Muscle of arm (tissue), 1 donor: ENCODE measurements at regions not wholly inside any gene's neighbourhood (a gene's known extent, or its start where the extent isn't known, plus 50 kb on each side); places are given as distances from the start of the nearest gene placed in this dataset.
"Not testable (repeated sequence)": the region's sequence is repeated elsewhere in the genome, so short reads cannot be mapped to it uniquely, and the experiment has no call there.

Source experiments
- DNase-seq: peaks from one replicate; pipeline ENCODE4 v3.0.0-alpha.2; 2013

DNA sequence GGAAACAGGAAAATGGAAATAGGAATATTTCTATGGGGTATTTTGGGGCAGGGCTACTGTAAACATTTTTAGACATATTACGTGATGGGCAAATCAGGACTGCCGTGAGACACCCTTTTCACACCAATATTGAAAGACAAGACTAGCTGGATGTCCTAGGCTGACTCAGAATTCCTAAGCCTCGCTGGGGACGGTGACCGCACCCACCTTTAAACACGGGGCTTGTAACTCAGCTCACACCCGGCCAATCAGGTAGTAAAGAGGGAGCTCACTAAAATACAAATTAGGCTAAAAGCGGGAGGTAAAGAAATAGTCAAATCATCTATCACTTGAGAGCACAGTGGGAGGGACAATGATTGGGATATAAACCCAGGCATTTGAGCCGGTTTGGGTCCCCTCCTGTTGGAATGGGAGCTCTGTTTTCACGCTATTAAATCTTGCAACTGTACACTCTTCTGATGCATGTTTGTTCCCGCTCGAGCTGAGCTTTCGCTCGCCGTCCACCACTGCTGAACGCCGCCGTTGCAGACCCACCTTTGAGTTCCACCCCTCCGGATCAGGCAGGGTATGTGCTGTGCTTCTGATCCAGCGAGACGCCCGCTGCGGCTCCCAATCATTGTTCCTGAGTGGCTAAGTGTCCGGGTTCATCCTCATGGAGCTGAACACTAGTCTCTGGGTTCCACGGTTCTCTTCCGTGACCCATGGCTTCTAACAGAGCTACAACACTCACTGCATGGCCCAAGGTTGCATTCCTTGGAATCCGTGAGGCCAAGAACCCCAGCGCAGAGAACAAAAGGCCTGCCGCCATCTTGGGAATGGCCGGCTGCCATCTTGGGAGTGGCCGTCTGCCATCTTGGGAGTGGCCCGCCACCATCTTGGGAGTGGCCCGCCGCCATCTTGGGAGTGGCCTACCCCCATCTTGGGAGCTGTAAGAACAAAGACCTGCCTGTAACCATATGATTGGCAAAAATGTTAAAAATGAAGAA, 152.6 kb downstream of the CRLF2 start:
- DNase-seq, result no peak

DNA sequence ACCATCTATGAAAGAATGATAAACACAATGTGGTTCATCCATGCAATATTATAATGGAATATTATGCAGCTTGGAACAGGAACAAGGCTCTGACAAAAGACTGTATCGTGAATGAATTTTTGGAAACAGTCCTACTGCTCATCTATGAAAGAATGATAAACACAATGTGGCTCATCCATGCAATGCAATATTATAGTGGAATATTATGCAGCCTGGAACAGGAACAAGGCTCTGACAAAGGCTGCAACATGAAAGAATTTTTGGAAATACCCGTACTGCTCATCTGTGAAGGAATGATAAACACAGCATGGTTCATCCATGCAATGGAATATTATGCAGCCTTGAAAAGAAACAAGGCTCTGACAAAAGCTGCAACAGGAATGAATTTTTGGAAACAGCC, 158.8 kb downstream of the CRLF2 start:
- not testable (repeated sequence) for DNase-seq

DNA sequence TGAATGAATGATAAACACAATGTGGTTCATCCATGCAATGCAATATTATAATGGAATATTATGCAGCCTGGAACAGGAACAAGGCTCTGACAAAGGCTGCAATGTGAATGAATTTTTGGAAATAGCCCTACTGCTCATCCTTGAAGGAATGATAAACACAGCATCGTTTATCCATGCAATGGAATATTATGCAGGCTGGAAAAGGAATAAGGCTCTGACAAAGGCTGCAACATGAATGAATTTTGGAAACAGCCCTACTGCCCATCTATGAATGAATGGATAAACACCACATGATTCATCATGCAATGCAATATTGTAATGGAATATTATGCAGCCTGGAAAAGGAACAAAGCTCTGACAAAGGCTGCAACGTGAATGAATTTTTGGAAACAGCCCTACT, 159.4 kb downstream of the CRLF2 start:
- no peak for DNase-seq

DNA sequence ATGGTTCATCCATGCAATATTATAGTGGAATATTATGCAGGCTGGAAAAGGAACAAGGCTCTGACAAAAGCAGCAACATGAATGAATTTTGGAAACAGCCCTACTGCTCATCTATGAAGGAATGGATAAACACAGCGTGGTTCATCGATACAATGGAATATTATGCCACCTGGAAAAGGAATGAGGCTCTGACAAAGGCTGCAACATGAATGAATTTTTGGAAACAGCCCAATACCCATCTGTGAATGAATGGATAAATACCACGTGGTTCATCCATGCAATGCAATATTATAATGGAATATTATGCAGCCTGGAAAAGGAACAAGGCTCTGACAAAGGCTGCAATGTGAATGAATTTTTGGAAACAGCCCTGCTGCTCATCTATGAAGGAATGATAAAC, 160.4 kb downstream of the CRLF2 start:
- DNase-seq, result no peak

DNA sequence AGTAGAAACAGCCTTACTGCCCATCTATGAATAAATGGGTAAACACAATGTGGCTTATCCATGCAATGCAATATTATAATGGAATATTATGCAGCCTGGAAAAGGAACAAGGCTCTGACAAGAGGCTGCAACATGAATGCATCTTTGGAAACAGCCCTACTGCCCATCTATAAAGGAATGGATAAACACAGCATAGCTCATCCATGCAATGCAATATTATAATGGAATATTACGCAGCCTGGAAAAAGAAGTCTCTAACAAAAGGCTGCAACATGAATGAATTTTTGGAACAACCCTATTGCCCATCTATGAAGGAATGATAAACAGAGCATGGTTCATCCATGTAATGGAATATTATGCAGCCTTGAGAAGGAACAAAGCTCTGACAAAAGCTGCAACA, 161.0 kb downstream of the CRLF2 start:
- DNase-seq, result no peak

DNA sequence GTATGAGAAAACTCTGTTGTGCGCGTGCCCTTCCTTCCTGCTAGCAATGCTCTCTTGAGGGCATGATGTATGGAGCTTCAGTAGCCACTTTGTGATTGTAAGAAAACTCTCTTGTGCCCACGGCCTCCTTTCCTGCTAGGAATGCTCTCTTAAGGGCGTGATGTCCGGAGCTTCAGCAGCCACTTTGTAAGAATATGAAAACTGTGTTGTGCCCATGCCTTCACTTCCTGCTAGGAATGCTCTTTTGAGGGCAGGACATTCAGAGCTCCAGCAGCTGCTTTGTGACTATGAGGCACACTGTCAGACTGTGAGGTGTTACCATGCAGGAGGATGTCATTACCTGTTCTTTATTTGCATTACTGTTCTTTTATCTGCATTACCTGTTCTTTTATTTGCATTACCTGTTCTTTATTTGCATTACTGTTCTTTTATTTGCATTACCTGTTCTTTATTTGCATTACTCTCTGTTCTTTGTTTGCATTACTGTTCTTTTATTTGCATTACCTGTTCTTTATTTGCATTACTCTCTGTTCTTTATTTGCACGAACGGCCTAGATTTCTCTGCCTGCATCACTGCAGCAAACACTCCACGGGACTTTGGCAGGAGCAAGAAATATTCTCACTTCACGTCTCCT, 166.7 kb downstream of the CRLF2 start:
- DNase-seq, result no peak

DNA sequence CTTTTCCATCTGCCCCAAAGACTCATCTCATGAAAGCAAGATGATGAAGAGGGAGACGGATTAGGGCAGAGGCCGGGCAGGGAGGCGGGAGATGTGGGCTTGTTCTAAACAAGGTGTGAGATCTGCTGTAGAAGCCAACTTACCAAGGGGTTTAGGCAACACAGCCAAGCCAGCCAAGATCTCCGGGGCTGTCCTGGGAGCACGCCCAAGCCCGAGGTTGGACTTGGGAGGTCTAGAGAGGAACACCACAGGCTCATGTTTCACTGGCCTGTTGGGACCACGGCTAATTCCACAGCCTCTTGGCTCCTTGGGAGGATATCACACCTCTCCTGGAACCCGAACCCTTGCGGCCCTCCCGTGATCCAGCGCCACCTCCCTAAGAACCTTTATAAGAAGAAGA, 171.4 kb downstream of the CRLF2 start:
- no peak for DNase-seq

DNA sequence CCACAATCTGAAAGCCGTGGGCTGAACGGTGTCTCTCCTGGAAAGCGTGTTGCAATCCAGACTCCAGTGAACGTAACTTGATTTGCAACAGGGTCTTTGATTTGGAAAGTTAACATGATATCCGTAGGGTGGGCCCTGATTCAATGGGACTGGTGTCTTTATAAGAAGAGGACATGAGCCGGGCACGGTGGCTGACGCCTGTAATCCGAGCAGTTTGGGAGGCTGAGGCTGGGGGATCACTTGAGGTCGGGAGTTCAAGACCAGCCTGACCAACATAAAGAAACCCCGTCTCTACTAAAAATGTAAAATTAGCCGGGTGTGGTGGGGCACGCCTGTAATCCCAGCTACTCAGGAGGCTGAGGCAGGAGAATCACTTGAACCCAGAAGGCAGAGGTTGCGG, 176.5 kb downstream of the CRLF2 start:
- DNase-seq, result not testable (repeated sequence)

DNA sequence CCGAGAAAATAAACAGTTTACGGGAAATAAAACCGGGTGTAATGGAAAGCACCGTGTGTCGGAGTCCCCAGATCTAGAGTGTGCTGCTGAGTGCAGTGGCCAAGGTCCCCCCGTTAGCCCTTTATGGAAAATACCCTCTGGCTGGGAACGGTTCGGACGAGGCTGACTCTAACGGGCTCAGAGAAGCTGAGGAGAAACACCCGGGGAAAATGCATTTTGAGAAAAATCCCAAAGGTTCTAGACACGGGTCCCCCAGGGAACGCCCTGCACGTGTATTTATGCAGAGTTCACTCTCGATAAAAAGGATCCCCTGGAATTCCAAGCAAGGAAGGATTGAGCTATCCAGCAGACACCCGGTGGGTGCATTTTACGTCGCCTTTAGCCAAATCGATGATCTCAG, 177.2 kb downstream of the CRLF2 start:
- DNase-seq, result no peak

DNA sequence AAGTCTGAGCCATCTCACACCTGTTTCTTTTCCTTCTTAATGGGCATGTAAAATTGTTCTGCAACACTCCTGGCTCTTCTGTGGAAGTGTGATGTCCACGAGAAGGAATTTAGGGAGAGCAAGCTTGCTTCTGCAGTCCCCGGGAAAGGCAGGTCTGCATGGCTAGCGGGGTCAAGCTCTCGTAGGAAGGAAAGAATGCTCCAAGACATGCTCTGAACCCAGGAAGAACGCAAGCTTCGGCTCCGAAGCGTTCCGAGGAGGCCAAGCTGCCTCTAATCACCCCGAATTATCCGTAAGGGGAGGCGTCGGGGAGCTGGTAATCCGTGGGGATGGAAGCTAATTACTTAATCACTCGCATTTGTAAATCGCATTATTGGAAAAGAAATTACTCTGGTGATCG, 177.7 kb downstream of the CRLF2 start:
- no peak for DNase-seq

DNA sequence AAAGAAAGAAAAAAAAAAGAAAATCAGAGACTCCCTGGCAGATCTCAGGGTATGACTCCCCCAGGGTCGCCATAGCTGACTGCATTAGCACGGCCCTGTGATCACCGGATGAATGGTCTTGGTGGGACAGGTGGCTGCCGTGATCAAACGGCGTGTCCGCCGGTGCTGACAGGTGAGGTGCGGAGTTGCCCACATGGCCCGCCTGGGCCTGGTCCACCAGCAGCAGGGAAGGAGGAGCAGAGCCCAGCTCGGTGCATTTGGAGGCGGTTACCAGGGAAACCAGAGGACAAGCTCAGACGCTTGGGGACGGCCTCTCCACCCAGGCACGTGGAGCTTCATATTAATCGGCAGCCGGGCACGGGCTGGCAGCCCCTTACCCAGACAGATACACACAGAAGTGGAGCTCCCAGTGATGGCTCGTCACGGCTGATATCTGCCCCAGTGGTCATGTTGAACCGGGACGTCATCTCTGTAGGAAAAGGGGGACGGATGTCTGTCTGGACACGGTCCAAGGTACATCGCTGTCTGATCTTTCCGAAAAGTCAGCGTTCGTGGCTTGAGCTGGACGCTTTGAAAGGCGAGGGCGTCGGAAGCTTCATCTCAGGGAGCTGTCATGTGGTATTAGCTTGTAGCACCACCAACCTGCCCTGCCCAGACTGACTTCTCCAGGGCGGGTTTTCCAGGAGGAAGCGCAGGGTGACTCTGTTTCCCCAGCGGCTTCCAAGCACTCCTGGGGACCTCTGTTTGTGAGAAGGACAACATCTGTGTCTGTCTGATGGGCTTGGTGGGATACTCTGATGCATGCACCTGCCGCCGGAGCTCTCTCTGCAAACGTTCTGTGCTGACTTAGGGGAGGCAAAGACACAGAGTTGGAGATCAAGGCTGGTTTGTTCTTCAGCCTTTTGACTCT, 180.7 kb downstream of the CRLF2 start:
- DNase-seq, result no peak

DNA sequence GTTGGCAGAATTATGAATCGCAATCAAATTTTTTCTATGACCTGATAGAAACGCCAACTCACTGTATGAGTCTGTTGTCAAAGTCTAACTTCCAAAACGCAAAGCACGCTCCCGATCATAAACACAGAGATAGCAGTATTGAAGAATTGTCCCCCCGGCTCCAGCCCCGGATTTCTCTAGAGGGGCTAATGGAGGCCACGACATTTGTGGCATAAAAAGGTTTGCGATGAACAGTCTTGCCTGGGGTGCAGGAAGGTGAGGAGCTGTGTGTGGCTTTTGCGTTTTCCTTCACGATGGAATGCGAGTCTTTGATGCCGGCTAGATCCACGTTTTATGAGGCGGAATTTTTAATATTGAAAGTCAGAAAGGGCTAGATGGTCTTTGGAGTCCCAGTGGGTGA, 183.0 kb downstream of the CRLF2 start:
- DNase-seq, result no peak

DNA sequence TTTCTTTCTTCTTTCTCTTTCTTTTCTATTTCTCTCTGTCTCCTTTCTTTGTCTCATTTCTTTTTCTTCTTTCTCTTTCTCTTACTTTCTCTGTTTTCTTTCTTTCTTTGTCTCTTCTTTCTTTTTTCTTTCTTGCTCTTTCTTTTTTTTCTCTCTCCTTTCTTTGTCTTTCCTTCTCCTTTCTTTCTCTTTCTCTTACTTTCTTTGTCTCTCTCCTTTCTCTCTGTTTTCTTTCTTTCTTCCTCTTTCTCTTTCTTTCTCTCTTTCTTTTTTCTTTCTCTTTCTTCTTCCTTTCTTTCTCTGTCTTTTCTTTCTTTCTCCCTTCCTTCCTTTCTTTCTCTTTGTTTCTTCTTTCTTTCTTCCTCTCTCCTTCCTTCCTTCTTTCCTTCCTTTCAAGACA, 184.8 kb downstream of the CRLF2 start:
- no peak for DNase-seq

DNA sequence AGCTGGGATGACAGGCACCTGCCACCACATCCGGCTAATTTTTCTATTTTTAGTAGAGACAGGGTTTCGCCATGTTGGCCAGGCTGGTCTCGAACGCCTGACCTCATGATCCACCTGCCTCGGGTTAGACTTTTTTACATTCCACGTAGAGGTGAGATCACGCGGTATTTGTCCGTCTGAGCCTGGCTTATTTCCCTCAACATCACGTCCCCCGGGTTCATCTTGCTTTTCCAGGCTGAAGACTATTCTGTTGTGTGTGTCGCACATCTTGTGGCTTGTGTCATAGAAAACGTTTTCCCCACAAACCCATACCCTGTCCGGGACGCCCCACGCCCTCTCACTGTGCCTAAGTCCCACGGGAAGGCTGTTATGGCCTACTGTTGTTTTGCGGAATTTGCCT, 185.3 kb downstream of the CRLF2 start:
- DNase-seq, result no peak

DNA sequence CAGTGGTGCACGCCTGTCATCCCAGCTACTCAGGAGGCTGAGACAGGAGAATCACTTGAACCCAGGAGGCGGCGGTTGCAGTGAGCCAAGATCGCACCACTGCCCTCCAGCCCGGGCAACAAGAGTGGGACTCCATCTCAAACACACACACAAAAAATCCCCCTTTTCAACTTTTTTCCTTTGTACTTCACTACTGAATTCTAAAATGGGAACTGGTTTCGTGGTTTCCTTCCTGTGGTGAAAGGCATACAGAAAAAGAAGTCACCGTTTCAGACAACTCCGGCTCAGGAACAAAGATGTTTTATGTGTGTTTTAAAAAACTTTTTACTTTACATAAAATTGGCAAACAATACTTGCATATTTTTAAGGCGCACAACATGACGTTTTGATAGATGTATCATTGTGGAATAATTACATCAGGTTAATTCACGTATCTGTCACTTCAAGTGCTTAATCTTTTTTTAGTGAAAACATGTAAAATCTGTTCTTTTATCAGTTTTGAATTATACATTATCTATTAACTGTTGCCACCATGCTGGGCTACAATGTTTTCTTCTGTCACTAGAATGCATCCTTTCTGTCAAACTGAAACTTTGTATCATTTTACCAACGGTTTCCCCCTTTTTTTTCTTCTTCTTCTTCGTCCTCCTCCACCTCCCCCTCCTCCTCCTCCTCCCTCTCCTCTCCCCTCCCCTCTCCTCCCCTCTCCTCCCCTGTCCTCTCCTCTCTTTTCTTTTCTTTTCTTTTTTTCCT, 186.0 kb downstream of the CRLF2 start:
- DNase-seq, result no peak

DNA sequence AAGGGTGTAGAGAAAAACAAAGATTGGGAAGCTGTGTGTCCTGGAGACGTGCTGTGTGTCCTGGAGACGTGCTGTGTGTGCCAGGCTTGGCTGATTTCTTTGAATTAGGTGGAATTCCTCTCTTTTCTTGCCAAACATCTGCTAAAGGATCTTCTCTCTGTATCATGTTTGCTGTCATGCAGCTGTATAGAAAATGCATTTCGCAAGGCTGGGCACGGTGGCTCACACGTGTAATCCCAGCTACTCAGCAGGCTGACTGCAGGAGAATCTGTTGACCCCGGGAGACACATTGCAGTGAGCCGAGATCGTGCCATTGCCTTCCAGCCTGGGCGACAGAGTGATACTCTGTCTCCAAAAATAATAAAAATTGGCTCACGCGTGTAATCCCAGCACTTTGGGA, 187.0 kb downstream of the CRLF2 start:
- no peak for DNase-seq

DNA sequence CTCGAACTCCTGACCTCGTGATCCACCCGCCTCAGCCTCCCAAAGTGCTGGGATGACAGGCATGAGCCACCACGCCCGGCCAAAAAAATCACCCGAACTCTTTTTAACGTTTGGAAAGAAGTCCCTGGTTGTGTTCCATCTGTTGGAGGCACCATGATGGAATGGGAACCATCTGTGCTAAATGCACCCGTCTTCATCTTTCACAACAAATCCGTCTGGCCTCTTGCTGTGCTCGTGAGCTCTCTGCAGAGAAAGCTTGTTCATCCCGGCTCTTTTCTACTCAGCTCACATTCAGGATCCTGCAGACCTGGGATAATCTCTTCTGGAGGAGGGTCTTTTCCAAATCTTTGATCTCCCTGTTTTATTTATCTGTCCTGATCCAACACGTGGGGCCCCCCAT, 188.8 kb downstream of the CRLF2 start:
- DNase-seq, result no peak

DNA sequence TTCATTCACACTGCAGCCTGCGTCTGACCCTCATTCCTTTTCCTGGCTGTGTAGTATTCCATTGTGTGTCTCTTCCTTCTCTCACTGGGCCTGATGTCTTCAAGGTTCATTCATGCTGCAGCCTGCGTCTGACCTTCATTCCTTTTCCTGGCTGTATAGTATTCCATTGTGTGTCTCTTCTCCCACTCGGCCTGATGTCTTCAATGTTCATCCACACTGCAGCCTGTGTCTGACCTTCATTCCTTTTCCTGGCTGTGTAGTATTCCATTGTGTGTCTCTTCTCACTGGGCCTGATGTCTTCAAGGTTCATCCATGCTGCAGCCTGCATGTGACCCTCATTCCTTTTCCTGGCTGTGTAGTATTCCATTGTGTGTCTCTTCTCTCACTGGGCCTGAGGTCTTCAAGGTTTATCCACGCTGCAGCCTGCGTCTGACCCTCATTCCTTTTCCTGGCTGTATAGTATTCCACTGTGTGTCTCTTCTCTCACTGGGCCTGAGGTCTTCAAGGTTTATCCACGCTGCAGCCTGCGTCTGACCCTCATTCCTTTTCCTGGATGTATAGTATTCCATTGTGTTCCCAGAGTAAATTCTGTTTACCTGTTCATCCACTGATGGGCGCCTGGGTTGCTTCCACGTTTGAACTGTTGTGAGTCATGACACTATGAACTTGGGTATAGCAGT, 191.0 kb downstream of the CRLF2 start:
- not testable (repeated sequence) for DNase-seq

DNA sequence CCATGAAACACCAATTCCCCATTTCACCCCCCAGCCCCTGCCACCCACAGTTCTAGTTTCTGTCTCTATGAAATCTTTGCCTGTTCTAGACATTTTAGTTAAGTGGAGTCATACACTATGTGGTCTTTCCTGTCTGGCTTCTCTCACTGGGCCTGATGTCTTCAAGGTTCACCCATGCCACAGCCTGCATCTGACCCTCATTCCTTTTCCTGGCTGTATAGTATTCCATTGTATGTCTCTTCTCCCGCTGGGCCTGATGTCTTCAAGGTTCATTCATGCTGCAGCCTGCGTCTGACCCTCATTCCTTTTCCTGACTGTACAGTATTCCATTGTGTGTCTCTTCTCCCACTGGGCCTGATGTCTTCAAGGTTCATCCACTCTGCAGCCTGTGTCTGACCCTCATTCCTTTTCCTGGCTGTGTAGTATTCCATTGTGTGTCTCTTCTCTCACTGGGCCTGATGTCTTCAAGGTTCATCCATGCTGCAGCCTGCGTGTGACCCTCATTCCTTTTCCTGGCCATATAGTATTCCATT, 191.7 kb downstream of the CRLF2 start:
- no peak for DNase-seq

DNA sequence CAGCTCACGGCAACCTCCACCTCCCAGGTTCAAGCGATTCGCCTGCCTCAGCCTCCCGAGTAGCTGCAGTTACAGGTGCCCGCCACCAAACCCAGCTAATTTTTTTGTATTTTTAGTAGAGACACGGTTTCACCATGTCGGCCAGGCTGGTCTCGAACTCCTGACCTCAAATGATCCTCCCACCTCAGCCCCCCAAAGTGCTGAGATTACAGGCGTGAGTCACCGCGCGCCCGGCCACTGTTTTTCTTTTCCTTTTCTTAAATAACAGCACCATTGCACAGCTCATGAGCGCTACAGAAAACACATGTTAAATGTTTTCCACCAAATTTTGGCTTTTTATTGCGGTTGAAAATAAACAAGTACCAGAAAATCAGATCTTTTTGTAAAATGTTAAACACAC, 195.5 kb downstream of the CRLF2 start:
- not testable (repeated sequence) for DNase-seq

DNA sequence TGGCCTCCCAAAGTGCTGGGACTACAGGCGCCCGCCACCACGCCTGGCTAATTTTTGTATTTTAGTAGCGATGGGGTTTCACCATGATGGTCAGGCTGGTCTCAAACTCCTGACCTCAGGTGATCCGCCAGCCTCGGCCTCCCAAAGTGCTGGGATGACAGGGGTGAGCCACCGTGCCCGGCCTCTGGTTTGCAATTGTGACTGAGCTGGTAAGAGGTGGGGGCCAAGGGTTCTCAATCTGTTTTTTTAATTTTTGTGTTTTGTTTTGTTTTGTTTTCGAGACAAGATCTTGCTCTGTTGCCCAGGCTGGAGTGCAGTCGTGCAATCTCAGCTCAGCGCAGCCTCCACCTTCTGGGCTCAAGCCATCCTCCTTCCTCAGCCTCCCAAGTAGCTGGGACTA, 196.2 kb downstream of the CRLF2 start:
- not testable (repeated sequence) for DNase-seq
